KOPT-K1 (cell line): ENCODE measurements at regions not wholly inside any gene's neighbourhood (a gene's known extent, or its start where the extent isn't known, plus 50 kb on each side); places are given as distances from the start of the nearest gene placed in this dataset.

Experiments used
- H3K27ac ChIP-seq: fragments of 200-600 bp; sonication (generic); 2 replicates; pipeline ENCODE4 v1.5.1; 2016; ENCODE audit warnings: antibody characterized with exemption, mild to moderate bottlenecking, low read depth, low read length; ENCODE audit not compliant: poor library complexity, severe bottlenecking
- H3K36me3 ChIP-seq: fragments of 200-600 bp; sonication (generic); 2 replicates; pipeline ENCODE4 v1.5.1; 2017; ENCODE audit warnings: antibody characterized with exemption, mild to moderate bottlenecking, low read length, moderate library complexity; ENCODE audit not compliant: insufficient read depth
- H3K9me3 ChIP-seq: fragments of 200-600 bp; sonication (generic); 2 replicates; pipeline ENCODE4 v1.5.1; 2017; ENCODE audit warnings: antibody characterized with exemption, low read length, mild to moderate bottlenecking; ENCODE audit not compliant: insufficient read depth, poor library complexity, severe bottlenecking

- H3K9me3 ChIP-seq = no peaks in the 10 kb centered on the region
- H3K27ac ChIP-seq = no peak overlapping the region
- no peaks in the 10 kb centered on the region for H3K36me3 ChIP-seq
Measured at GRCh38 chr1:14135070-14135469, 435.1 kb downstream of the PRDM2 start.

- Histone ChIP-seq H3K36me3 (no peaks in the 10 kb centered on the region), H3K9me3 (no peaks in the 10 kb centered on the region), H3K27ac (no peak overlapping the region)
Measured at GRCh38 chr1:14136152-14136763, 436.3 kb downstream of the PRDM2 start.

- no peak overlapping the region for H3K27ac ChIP-seq
- no peaks in the 10 kb centered on the region for H3K9me3 ChIP-seq
- H3K36me3 ChIP-seq = no peaks in the 10 kb centered on the region
Measured at GRCh38 chr1:14136881-14137280, 436.9 kb downstream of the PRDM2 start.

GRCh38 chr1:14137411-14138134 lies 437.6 kb downstream of the PRDM2 start:
- Histone ChIP-seq H3K9me3 (no peaks in the 10 kb centered on the region), H3K27ac (no peak overlapping the region), H3K36me3 (no peaks in the 10 kb centered on the region)

GRCh38 chr1:14138135-14138506 lies 438.1 kb downstream of the PRDM2 start:
- H3K27ac ChIP-seq = no peak overlapping the region

GRCh38 chr1:14138687-14139086 lies 438.7 kb downstream of the PRDM2 start:
- no peak overlapping the region for H3K27ac ChIP-seq
- no peaks in the 10 kb centered on the region for H3K9me3 ChIP-seq

More at GRCh38 chr1:14138135-14138506, 438.1 kb downstream of the PRDM2 start:
- Histone ChIP-seq H3K36me3 (no peaks in the 10 kb centered on the region), H3K9me3 (no peaks in the 10 kb centered on the region)

GRCh38 chr1:14140831-14141401 lies 440.9 kb downstream of the PRDM2 start:
- Histone ChIP-seq H3K9me3 (no peaks in the 10 kb centered on the region), H3K27ac (no peak overlapping the region), H3K36me3 (no peaks in the 10 kb centered on the region)

More at GRCh38 chr1:14138687-14139086, 438.7 kb downstream of the PRDM2 start:
- H3K36me3 ChIP-seq = no peaks in the 10 kb centered on the region

GRCh38 chr1:14141656-14142055 lies 441.7 kb downstream of the PRDM2 start:
- H3K27ac ChIP-seq = no peak overlapping the region
- no peaks in the 10 kb centered on the region for H3K36me3 ChIP-seq
- H3K9me3 ChIP-seq = no peaks in the 10 kb centered on the region

- Histone ChIP-seq H3K36me3 (no peaks in the 10 kb centered on the region), H3K9me3 (no peaks in the 10 kb centered on the region), H3K27ac (no peak overlapping the region)
Measured at GRCh38 chr1:14142397-14143100, 442.6 kb downstream of the PRDM2 start.

- no peaks in the 10 kb centered on the region for H3K9me3 ChIP-seq
- no peaks in the 10 kb centered on the region for H3K36me3 ChIP-seq
- H3K27ac ChIP-seq = no peak overlapping the region
Measured at GRCh38 chr1:14143777-14144176, 443.8 kb downstream of the PRDM2 start.

GRCh38 chr1:14148526-14148925 lies 448.5 kb downstream of the PRDM2 start:
- Histone ChIP-seq H3K9me3 (no peaks in the 10 kb centered on the region), H3K27ac (no peak overlapping the region), H3K36me3 (no peaks in the 10 kb centered on the region)

GRCh38 chr1:14149431-14149830 lies 449.1 kb upstream of the KAZN start:
- H3K27ac ChIP-seq = no peak overlapping the region
- no peaks in the 10 kb centered on the region for H3K36me3 ChIP-seq
- no peaks in the 10 kb centered on the region for H3K9me3 ChIP-seq

- Histone ChIP-seq H3K27ac (no peak overlapping the region), H3K9me3 (peaks cover 40% of the 10 kb centered on the region), H3K36me3 (no peaks in the 10 kb centered on the region)
Measured at GRCh38 chr1:14156543-14156942, 441.9 kb upstream of the KAZN start.

- Histone ChIP-seq H3K36me3 (no peaks in the 10 kb centered on the region), H3K9me3 (peaks cover 54% of the 10 kb centered on the region), H3K27ac (no peak overlapping the region)
Measured at GRCh38 chr1:14160781-14161180, 437.7 kb upstream of the KAZN start.

GRCh38 chr1:14163246-14163645 lies 435.2 kb upstream of the KAZN start:
- Histone ChIP-seq H3K9me3 (peaks cover 31% of the 10 kb centered on the region), H3K36me3 (no peaks in the 10 kb centered on the region), H3K27ac (no peak overlapping the region)
